SU-DHL-6 (cell line): ENCODE measurements at regions not wholly inside any gene's neighbourhood (a gene's known extent, or its start where the extent isn't known, plus 50 kb on each side); places are given as distances from the start of the nearest gene placed in this dataset.

Source experiments
- CTCF ChIP-seq: fragments of 200-600 bp; sonication (generic); IDR thresholded peaks from one replicate; pipeline ENCODE4 v1.5.1; 2017; ENCODE audit warnings: antibody characterized with exemption, mild to moderate bottlenecking, low read length, moderate library complexity; ENCODE audit not compliant: insufficient read depth, poor library complexity, severe bottlenecking
- EZH2phosphoT487 ChIP-seq: fragments of 200-600 bp; sonication (generic), shearing (Covaris generic); conservative IDR thresholded peaks from 2 replicates; pipeline ENCODE4 v1.6.1; 2018; ENCODE audit warnings: mild to moderate bottlenecking, antibody characterized with exemption, low read length, moderate library complexity, mixed read lengths

GRCh38 chr11:119992171-119993051, 145.5 kb downstream of the TRIM29 start:
- TF ChIP-seq CTCF (no peak), EZH2phosphoT487 (no peak)
